ENCODE measurements at regions not wholly inside any gene's neighbourhood (a gene's known extent, or its start where the extent isn't known, plus 50 kb on each side); places are given as distances from the start of the nearest gene placed in this dataset.
"Not testable (repeated sequence)": the region's sequence is repeated elsewhere in the genome, so short reads cannot be mapped to it uniquely, and the experiment has no call there.

DNA sequence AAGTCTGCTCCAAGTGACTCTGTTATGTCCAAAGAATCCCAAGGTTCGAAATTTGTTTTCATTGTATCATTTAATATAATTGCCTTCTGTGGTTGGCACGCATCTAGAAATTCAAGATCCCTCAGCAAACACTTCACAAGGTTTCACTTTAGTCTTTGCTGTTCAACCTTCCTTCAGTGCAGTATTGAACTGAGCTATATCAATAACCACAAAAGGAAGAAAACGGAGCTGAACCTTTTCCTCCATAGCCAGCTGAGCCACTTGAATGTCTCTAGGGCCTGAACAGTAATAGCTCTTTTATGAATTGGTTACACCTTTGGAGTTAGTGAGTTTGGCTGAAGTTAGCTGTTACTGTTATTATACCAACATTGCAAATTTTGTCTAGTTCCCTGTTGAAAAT is 357.7 kb upstream of the HNRNPA3 start:
- no peak for DNase-seq (ENCODE audit: low read depth)

DNA sequence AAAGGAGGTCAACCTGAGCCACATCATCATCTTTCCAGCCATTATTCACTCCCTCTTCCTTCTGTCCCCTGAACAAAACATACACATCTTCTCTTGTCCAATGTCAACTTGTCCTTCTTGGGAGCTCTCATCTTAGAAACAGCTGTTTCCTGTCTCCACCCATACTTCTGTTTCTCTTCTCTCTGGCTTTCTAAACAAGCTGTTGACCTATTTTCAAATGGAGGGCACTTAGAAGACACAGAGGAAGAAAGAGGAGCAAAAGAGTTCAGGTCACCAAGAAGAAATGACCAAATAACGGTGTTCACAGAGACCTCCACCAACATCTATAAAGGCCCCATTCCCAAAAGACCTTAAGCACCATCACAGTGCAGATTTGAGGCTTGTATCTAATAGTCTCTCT is 355.9 kb upstream of the HNRNPA3 start:
- no peak for DNase-seq (ENCODE audit: low read depth)

DNA sequence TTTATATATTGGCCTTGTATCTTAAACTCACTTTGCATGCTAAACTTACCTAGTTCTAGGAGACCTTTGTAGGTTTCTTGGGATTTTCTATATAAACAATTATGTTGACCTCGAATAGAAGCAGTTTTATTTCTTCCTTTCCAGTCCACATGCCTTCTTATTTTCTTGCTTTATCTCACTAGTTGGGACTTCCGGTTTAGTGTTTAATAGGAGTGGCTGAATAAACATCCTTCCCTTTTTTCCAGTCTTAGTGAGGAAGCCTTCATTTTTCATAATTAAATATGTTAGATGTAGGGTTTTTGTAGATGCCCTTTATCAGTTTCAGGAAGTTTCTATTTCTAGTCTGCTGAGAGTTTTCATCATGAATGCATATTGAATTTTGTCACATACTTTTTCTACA is 347.3 kb upstream of the HNRNPA3 start:
- no peak for DNase-seq (ENCODE audit: low read depth)

DNA sequence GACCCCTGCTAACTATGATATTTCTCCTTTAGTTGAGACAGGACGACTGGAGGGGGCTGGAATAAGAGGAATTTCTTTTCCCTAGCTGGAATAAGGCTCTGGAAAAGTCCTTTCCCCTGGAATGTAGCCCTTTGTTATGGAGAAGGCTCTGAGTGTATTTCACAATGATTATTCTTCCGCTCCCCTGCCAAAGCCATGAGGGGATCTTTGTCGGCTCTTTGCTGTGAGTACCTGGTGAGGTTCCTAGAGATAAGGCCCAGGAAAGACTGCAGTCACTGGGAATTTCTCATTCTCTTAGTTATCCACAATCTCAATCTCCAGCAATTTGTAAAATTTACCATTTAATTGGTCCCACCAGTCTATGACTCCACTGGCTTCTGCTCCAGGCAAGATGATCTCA is 340.2 kb upstream of the HNRNPA3 start:
- no peak for DNase-seq (ENCODE audit: low read depth)

DNA sequence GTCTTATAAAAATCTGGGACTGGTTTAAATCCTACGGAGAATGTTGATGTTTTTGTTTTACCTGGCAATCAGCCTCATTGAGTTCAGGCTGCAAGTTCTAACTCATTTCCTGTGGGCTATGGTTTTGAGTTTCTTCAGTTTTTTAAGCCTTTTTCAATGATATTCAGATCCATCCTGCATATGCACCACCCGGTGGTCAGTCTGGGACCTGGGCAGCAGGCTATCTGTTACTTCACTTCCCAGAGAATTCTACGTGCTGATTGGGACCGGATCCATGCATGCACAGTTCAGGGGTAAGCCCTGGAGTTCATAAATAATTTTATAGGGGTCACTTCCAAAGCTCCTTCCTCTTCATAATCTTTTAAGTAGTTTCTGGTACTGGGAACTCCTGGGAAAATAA is 339.2 kb upstream of the HNRNPA3 start:
- DNase-seq (ENCODE audit: low read depth) = no peak

DNA sequence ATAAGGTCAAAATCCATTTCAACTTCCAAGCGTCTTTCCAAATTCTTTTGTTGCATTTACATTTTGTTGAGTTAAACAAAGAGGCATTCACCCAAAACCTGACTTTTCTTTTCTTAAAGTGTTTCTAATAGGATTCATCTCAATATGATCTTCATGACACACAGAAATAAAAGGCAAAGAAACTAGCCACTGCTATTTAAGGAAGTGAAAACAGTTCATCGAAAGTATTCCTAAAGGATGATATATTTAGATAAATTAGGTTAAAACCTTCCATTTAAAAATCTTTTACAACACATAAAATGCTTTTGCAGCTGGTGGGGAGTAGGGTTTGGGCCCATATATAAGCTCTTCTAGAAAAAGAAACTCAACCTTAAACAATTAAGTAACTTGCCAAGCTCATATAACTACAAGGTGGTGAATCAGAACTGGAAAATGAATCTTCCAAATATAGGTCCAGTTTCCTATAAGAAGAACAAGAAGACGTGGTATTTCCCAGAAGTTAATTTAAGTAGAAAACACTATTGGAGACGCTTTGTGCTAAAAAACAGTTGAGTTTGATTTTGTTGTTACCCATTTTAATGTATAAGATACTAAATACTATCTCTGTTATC is 336.0 kb upstream of the HNRNPA3 start:
- DNase-seq (ENCODE audit: low read depth) = no peak

DNA sequence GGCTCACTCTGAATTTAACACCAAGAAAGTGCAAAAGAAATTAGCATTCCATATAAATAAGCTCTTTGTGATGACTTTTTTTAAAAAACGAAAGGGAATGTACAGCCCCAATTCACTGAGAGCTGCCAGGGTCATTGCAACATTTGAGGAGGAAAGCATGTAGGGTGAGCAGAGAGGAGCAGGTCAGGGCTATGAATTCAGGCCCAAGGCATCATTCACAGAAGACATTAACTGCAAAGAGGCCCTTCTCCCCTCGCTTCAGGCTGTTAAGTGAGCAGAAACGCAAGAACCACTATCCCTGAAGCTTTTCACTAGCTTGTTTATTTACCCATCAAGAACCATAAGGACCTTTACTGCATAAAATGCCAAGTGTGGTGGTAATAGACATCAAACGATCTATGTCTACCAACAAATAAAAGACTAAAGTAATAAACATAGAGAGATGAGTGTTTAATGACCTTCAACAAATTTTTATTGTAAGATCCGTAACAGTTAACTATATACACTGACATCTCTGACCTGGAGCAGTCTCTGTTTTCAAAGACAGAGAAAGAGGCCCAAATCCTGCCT is 333.1 kb upstream of the HNRNPA3 start:
- no peak for DNase-seq (ENCODE audit: low read depth)

DNA sequence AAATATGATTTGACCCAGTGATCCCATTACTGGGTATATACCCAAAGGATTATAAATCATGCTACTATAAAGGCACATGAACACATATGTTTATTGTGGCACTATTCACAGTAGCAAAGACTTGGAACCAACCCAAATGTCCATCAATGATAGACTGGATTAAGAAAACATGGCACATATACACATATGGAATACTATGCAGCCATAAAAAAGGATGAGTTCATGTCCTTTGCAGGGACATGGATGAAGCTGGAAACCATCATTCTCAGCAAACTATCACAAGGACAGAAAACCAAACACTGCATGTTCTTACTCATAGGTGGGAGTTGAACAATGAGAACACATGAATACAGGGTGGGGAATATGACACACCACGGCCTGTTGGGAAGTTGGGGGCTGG is 330.5 kb upstream of the HNRNPA3 start:
- DNase-seq (ENCODE audit: low read depth) = not testable (repeated sequence)

DNA sequence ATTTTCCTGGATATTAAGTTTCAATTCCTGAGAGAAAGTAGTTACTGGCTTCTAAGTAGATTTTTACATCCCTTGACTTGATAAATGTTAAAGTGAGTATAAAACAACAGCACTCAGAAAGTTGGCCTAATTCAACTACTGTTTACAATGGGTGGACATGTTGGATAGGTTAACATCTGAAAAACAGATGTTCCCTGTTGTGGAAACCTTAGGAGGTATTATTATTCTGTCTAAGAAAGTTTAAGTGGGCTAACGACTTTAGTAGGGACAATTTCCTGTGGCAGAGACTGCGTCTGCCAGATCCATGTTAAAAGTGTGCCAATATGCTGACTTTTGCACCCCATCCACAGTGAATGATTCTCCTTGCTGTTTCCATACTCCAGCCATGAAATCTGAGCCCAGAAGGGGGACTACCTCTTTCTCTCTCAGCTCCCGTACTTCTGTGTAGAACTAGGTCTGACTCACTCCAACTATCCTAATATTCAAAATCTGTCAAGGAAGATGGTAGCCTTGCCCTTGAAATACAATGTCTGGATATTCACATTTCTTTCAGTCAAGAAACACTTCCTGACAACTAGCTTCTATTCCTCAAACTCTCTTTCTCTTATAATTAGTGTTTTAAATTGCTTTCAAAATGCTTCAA is 327.5 kb upstream of the HNRNPA3 start:
- no peak for DNase-seq (ENCODE audit: low read depth)

DNA sequence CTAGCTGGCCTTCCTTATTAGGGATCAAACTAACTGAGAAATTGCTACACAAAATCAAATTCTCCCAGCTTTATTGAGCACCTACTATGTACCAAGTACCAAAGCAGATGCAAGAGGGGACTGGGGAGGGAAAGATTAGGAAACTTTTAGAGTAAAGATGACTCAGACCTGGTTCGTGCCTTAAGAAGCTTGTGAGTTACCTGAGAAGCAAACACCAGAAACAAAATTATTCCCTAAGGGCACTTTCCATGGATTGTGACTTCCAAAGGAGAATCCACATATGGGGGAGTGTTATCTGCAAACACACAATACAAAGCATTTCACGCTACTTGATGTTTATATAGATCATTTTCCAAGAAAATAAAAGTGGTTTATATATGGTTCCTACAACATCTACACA is 326.9 kb upstream of the HNRNPA3 start:
- DNase-seq (ENCODE audit: low read depth) = no peak

DNA sequence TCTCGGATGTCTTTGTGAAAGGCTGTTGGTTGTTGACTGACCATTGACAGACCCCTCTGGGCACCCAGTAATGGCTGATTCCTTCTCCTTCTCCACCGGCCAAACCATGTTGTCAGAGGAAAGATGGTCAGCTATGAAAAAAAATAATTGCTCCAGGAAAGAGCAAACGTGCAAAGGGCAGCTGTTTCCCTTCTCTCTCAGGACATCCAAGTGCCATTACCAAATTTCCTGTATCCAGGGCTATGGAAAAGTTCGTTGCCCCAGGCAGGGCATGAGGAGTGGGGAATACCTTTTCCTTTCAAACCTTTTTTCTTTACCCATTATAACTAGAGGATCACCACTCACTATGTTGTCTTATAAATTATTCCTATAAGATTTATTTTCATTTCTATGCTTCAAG is 321.5 kb upstream of the HNRNPA3 start:
- no peak for DNase-seq (ENCODE audit: low read depth)

DNA sequence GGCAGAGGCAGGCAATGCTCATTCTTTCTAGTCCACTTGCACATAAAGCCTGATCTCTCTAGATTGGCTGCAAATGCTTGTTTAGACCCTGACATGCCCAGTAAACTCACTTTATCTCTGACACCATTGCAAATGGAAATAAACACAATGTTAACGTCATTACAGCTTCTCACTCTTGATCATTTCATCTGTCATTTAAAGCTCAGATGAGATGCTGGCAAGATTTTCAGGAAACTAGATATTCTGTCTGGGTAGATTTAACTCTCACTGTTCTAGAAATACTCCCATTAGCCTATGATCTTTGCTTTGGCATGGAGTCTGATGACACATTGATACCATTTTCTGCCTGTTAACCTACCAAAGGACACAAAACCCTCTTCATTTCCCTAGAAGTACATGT is 320.7 kb upstream of the HNRNPA3 start:
- DNase-seq (ENCODE audit: low read depth) = no peak

DNA sequence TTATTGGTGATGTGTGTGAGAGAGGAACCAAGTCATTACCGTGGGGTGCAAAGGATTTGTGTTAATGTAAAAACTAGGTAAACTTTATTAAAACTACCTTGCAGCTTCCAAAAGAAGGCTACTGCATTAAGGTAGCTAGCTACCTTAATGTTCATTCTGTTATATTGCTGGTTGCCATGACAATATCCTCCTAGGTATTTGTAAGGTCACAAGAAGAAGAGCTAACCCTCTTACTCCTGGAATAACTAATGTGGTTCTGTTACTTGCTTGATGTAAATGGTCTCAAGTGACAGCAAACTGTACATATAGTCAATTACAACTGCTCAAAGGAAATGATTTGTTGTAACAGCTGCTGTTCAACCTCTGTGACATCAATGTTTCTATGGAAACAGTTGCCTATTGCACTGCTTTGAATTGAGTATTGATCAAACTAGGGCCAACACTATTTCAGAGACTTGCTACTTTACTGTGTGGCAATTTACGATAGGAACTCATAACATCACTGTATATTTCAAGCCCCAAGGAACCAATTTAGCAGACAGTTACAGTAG is 319.8 kb upstream of the HNRNPA3 start:
- no peak for DNase-seq (ENCODE audit: low read depth)

DNA sequence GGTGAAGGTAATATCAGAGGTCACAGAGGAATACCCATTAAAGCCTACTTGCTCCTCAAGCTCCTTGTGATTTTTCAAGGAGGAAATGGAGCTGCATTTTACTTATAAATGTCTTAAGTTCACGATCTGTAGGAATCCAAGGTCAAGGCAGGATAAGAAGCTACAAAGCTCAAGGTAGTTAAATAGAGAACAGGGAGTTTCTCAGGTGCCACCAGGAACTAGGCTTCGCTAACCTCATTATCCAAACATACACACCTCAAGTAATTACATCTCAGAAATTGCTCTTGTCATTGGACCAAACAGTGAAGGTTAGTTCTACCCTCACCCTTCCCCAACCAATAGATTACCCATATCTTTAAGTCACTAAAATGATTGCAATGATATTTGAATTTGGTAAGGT is 317.4 kb upstream of the HNRNPA3 start:
- no peak for DNase-seq (ENCODE audit: low read depth)

DNA sequence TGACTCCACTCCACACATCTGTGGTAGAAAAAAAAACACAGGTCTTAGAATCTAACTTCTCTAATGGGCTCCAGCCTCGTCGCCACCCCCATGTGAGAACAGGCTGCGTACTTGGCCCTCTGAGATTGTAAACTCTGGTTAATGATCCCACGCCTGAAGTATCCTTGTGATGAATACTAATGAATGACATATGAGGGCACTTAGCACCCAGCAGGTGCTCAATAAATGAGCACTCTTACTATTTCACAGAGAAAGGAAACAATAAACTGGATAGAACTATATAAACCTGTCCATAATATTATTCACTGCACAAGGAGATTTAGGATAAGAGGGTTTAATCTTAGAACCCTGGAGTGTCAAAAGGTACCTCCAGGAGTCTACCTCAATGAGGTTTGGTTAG is 310.1 kb upstream of the HNRNPA3 start:
- no peak for DNase-seq (ENCODE audit: low read depth)

DNA sequence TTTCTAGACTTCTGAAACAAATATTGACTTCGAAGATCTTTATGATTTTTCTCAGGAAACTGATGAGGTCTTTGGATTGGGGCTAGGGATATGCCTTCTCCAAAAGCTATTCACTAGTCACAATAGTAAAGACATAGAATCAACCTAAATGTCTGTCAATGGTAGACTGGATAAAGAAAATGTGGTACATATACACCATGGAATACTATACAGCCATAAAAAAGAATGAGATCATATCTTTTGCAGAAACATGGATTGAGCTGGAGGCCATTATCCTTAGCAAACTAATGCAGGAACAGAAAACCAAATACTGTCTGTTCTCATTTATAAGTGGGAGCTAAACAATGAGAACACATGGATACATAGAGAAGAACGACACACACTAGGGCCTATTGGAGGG is 308.5 kb upstream of the HNRNPA3 start:
- DNase-seq (ENCODE audit: low read depth) = not testable (repeated sequence)

DNA sequence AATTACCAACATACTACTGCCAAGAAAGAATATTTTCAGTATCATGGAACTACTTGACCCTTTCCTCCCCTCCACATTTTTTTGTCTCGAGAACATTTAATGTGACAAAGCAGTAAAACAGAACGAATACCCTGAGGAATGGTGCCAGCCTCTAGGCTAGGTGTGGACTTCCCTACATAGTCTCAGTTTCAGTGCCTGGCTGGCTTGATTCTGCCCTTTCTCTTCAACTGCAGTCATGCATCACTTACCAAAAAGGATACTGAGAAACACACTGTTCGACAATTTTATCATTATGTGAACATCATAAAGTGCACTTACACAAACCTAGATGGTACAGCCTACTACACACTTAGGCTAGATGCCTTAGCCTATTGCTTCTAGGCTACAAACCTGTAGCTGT is 305.3 kb upstream of the HNRNPA3 start:
- no peak for DNase-seq (ENCODE audit: low read depth)

DNA sequence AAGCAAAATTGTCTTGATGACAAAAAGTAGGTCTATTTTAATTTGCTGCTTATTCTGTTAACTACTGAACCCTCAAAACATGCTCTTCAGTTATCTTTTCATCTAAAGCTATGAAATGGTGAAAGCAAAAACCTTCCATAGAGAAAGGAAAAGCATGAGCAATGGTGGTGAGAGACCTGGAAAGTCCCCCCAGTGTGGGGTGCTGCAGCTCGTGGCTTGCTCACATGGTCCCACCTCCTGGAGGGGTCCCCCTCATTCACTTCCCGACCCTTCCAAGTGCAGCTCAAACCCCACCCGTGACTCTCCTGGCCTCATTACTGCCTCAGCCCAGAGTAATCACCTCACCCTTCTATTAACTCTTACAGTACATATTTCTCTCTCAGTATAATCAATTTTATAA is 301.8 kb upstream of the HNRNPA3 start:
- no peak for DNase-seq (ENCODE audit: low read depth)

DNA sequence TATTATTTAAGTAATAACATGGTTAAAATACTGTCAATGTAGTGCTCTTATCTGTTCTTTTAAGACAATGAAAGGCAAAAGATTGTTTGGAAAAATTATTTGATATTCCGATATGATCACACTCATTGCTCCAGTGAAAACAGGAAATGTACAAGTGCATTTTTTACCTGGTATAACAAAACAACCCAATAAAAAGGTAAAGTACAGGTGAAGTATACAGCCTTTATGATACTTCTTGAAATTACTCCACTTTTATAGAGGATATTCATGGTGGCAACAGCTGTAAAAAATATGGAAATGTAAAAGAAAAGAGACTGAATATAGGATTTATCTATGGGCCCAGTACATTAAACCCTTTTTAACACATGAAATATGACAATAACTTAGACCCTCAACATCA is 298.6 kb upstream of the HNRNPA3 start:
- DNase-seq (ENCODE audit: low read depth) = no peak

DNA sequence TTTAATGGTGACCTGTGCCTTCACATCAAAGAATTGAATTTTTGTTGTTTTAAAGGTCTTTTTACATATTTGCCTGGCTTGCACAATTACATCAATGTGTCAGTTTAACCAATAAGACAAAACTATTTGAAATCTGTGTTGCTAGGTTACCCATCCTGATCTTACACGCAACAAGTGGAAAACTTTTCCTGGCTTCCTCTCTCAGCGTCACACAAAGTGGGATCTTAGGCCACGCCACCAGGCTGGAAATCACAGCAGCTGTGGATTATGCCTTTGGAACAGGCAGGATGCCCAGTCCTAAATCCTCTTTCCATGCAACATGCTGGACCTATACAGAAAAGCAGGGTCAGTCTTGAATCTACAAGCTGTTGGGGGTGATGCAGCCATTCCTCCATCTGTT is 298.2 kb upstream of the HNRNPA3 start:
- DNase-seq (ENCODE audit: low read depth) = no peak

DNA sequence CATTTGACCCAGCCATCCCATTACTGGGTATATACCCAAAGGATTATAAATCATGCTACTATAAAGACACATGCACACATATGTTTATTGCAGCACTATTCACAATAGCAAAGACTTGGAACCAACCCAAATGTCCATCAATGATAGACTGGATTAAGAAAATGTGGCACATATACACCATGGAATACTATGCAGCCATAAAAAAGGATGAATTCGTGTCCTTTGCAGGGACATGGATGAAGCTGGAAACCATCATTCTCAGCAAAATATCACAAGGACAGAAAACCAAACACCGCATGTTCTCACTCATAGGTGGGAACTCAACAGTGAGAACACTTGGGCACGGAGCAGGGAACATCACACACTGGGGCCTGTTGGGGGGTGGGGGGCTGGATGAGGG is 290.0 kb upstream of the HNRNPA3 start:
- not testable (repeated sequence) for DNase-seq (ENCODE audit: low read depth)

DNA sequence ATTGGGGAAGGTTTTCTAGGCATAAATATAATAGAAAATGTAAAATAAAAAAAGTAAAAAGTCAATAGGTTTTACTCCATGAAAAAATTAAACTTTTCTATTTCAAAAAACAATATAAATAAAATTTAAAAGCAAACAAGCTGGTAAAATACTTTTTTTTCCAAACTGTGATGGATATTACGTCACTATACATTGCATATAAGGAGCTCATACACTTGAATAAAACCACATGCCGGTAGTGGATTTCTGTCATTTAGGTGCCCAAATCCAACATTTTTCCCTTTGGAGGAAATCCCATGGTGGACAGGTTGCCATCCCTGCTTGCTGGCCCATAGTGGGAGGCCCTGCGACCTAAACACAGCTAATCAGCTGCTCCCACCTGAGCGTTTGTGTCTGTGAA is 289.4 kb upstream of the HNRNPA3 start:
- no peak for DNase-seq (ENCODE audit: low read depth)

DNA sequence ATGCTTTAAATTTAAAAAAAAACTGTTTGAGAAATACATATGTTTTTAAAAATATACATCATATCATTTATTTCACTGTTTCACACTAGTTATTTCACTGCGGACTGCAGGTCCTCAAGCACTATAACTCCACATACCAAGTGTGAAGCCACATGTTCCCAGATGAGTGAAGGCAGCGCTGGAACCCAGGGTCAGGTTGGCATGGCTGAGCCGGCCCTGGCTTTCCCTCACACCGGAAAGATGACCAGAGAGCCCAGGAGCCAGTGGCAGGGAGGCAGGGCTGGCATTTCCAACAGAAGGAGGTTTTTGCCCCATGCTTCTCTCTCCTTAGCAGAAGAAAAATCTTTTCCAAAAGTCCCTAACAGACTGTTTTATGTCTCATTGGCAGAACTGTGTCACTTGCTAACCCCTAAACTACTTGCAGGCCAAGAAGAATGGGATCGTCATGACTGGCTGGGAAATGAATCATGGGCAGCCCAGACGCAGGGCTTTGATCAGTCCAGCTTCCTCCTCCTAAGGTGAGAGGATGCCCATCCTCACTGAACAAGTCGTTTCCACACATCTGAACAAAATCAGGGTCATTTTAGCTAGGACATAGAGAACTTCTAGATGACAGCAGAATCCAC is 287.6 kb upstream of the HNRNPA3 start:
- no peak for DNase-seq (ENCODE audit: low read depth)
